ENCODE measurements at regions not wholly inside any gene's neighbourhood (a gene's known extent, or its start where the extent isn't known, plus 50 kb on each side); places are given as distances from the start of the nearest gene placed in this dataset.

- no peaks in the 10 kb centered on the region for H3K9me3 ChIP-seq
- H3K4me3 ChIP-seq: no peak overlapping the region
- no peaks in the 10 kb centered on the region for H3K27me3 ChIP-seq (replicated peaks; ENCODE audit: insufficient read depth)
- H3K36me3 ChIP-seq: no peaks in the 10 kb centered on the region
- H3K4me1 ChIP-seq (ENCODE audit: control insufficient read depth in 1 of 2, low read depth in 2 of 2): no peaks in the 10 kb centered on the region
- no peak overlapping the region for H3K27ac ChIP-seq
- no peak for TF ChIP-seq CTCF (IDR thresholded peaks at IDR 0.05)
- DNase-seq (ENCODE audit: low spot score) (no peak), ATAC-seq (ENCODE audit: insufficient number of reproducible peaks, low FRiP score, low read depth) (no peak)
Observed at GRCh38 chr4:18751083-18751482, 729.5 kb upstream of the LCORL start.

- no peak overlapping the region for H3K27ac ChIP-seq
- H3K36me3 ChIP-seq: no peaks in the 10 kb centered on the region
- ATAC-seq (ENCODE audit: insufficient number of reproducible peaks, low FRiP score, low read depth) (no peak), DNase-seq (ENCODE audit: low spot score) (no peak)
- H3K4me1 ChIP-seq (ENCODE audit: control insufficient read depth in 1 of 2, low read depth in 2 of 2): no peaks in the 10 kb centered on the region
- H3K9me3 ChIP-seq: no peaks in the 10 kb centered on the region
- no peaks in the 10 kb centered on the region for H3K27me3 ChIP-seq (replicated peaks; ENCODE audit: insufficient read depth)
- TF ChIP-seq CTCF (IDR thresholded peaks at IDR 0.05): no peak
- H3K4me3 ChIP-seq: no peak overlapping the region
Observed at GRCh38 chr4:18749391-18749790, 727.8 kb upstream of the LCORL start.

DNA sequence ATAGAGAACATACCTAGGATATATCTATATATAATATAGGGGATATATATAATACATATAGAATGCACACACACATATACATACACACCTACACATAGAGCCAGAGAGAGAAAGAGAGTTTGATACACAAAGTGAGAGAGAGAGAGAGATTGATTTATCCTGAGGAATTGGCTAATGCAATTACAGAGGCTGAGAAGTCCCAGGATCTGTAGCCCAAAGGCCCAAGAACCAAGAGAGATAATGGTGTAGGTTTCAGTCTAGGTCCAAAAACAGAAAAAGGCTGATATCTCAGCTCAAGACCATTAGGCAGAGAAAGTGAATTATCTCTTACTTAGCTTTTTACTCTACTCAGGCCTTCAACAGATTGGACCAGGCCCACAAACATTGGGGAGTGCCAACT lies 715.0 kb upstream of the LCORL start:
- DNase-seq (ENCODE audit: low spot score): no peak
- Histone ChIP-seq H3K9me3 (no peaks in the 10 kb centered on the region), H3K4me1 (ENCODE audit: control insufficient read depth in 1 of 2, low read depth in 2 of 2) (peaks cover 0 to 18% of the 10 kb centered on the region in 2 donors), H3K36me3 (no peaks in the 10 kb centered on the region), H3K4me3 (no peak overlapping the region), H3K27me3 (replicated peaks; ENCODE audit: insufficient read depth) (no peaks in the 10 kb centered on the region), H3K27ac (no peak overlapping the region)
- no peak for ATAC-seq (ENCODE audit: insufficient number of reproducible peaks, low FRiP score, low read depth)
- no peak for TF ChIP-seq CTCF (IDR thresholded peaks at IDR 0.05)

- H3K9me3 ChIP-seq: no peaks in the 10 kb centered on the region
- H3K27ac ChIP-seq: no peak overlapping the region
- ATAC-seq (ENCODE audit: insufficient number of reproducible peaks, low FRiP score, low read depth) (no peak), DNase-seq (ENCODE audit: low spot score) (no peak)
- H3K4me1 ChIP-seq (ENCODE audit: control insufficient read depth in 1 of 2, low read depth in 2 of 2): peaks cover 0 to 18% of the 10 kb centered on the region in 2 donors
- H3K4me3 ChIP-seq: no peak overlapping the region
- TF ChIP-seq CTCF (IDR thresholded peaks at IDR 0.05): no peak
- H3K36me3 ChIP-seq: no peaks in the 10 kb centered on the region
- H3K27me3 ChIP-seq (replicated peaks; ENCODE audit: insufficient read depth): no peaks in the 10 kb centered on the region
Observed at GRCh38 chr4:18735740-18736268, 714.2 kb upstream of the LCORL start.

DNA sequence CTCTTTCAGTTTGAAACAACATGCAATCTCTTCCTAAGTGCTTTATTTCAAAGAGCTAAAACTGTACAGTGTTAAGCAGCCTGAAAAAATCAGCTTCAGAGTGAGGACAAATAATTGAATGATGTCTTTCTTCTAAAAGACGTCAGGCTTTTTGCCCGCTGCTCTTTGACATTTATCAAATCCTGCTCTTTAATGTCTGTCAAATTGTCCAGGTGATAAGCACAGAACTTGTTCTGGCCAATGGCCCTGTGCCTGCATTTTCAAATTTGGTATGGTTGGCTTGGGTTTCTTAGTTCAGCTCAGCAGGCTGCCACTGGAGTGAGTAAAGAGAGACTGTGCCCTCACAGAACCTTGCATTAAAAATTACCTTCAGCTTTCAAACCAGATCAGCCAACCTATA lies 712.9 kb upstream of the LCORL start:
- peaks cover 0 to 18% of the 10 kb centered on the region in 2 donors for H3K4me1 ChIP-seq (ENCODE audit: control insufficient read depth in 1 of 2, low read depth in 2 of 2)
- H3K27ac ChIP-seq: no peak overlapping the region
- H3K9me3 ChIP-seq: no peaks in the 10 kb centered on the region
- H3K27me3 ChIP-seq (replicated peaks; ENCODE audit: insufficient read depth): no peaks in the 10 kb centered on the region
- TF ChIP-seq CTCF (IDR thresholded peaks at IDR 0.05): no peak
- no peak overlapping the region for H3K4me3 ChIP-seq
- ATAC-seq (ENCODE audit: insufficient number of reproducible peaks, low FRiP score, low read depth) (no peak), DNase-seq (ENCODE audit: low spot score) (no peak)
- H3K36me3 ChIP-seq: no peaks in the 10 kb centered on the region
